ENCODE measurements at regions not wholly inside any gene's neighbourhood (a gene's known extent, or its start where the extent isn't known, plus 50 kb on each side); places are given as distances from the start of the nearest gene placed in this dataset.

DNA sequence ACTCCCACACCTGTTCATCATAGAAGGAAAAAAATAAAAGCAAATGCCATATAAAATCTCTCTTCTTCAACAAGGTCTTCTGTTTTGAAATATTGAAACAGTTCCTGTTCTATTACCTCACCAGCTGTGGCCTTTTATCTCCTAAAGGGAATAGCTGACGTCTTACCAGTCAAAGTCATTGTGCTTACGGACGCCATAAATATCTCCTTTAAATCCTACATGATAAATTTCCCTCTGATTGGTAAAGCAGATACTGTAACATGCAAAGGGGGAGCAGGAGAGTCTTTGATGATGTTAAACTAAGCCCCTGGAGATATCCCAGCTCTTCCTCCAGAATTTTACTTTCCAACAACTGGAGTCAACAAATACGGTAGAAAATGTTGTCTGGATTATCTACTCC is 168.4 kb downstream of the ZC3H11B start:
- TF ChIP-seq POLR2A (IDR thresholded peaks at IDR 0.05; ENCODE audit: low read depth, low read length) (no peak), TAF1 (IDR thresholded peaks at IDR 0.05; ENCODE audit: low read depth, low read length) (no peak), POLR2AphosphoS5 (IDR thresholded peaks at IDR 0.05; ENCODE audit: low read depth, low read length) (no peak)
